Ishikawa (cell line): ENCODE measurements at regions not wholly inside any gene's neighbourhood (a gene's known extent, or its start where the extent isn't known, plus 50 kb on each side); places are given as distances from the start of the nearest gene placed in this dataset.

Source experiments
- CEBPB ChIP-seq: IDR thresholded peaks from 2 replicates; pipeline ENCODE4 v1.6.1; 2012
- CREB1 ChIP-seq: IDR thresholded peaks from 2 replicates; pipeline ENCODE4 v1.6.1; 2012; ENCODE audit warnings: low read depth
- EGR1 ChIP-seq: IDR thresholded peaks from 2 replicates; pipeline ENCODE4 v1.6.1; 2012
- EP300 ChIP-seq: IDR thresholded peaks from 2 replicates; pipeline ENCODE4 v1.6.1; 2012; ENCODE audit warnings: borderline replicate concordance
- FOXM1 ChIP-seq: IDR thresholded peaks from 2 replicates; pipeline ENCODE4 v1.6.1; 2012; ENCODE audit warnings: low read depth, borderline replicate concordance
- MAX ChIP-seq: IDR thresholded peaks from 2 replicates; pipeline ENCODE4 v1.6.1; 2012
- NFIC ChIP-seq: IDR thresholded peaks from 2 replicates; pipeline ENCODE4 v1.6.1; 2012
- RAD21 ChIP-seq: IDR thresholded peaks from 2 replicates; pipeline ENCODE4 v1.6.1; 2012; ENCODE audit warnings: low read depth
- TAF1 ChIP-seq: IDR thresholded peaks from 2 replicates; pipeline ENCODE4 v1.6.1; 2012; ENCODE audit warnings: low read depth, mild to moderate bottlenecking
- TCF12 ChIP-seq: IDR thresholded peaks from 2 replicates; pipeline ENCODE4 v1.6.1; 2012; ENCODE audit warnings: low read depth
- TEAD4 ChIP-seq: IDR thresholded peaks from 2 replicates; pipeline ENCODE4 v1.6.1; 2012
- USF1 ChIP-seq: IDR thresholded peaks from 2 replicates; pipeline ENCODE4 v1.6.1; 2012
- YY1 ChIP-seq: IDR thresholded peaks from 2 replicates; pipeline ENCODE4 v1.6.1; 2012; ENCODE audit warnings: low read depth
- ZBTB7A ChIP-seq: IDR thresholded peaks from 2 replicates; pipeline ENCODE4 v1.6.1; 2012; ENCODE audit warnings: low read depth
- TF ChIP-seq, protein P1 (sequence below): IDR thresholded peaks from 2 replicates; pipeline ENCODE4 v1.6.1; 2012; ENCODE audit warnings: low read depth, mild to moderate bottlenecking

- TF ChIP-seq, protein P1, sequence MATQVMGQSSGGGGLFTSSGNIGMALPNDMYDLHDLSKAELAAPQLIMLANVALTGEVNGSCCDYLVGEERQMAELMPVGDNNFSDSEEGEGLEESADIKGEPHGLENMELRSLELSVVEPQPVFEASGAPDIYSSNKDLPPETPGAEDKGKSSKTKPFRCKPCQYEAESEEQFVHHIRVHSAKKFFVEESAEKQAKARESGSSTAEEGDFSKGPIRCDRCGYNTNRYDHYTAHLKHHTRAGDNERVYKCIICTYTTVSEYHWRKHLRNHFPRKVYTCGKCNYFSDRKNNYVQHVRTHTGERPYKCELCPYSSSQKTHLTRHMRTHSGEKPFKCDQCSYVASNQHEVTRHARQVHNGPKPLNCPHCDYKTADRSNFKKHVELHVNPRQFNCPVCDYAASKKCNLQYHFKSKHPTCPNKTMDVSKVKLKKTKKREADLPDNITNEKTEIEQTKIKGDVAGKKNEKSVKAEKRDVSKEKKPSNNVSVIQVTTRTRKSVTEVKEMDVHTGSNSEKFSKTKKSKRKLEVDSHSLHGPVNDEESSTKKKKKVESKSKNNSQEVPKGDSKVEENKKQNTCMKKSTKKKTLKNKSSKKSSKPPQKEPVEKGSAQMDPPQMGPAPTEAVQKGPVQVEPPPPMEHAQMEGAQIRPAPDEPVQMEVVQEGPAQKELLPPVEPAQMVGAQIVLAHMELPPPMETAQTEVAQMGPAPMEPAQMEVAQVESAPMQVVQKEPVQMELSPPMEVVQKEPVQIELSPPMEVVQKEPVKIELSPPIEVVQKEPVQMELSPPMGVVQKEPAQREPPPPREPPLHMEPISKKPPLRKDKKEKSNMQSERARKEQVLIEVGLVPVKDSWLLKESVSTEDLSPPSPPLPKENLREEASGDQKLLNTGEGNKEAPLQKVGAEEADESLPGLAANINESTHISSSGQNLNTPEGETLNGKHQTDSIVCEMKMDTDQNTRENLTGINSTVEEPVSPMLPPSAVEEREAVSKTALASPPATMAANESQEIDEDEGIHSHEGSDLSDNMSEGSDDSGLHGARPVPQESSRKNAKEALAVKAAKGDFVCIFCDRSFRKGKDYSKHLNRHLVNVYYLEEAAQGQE = no peak
- no peak for TF ChIP-seq CEBPB
- TF ChIP-seq MAX = no peak
- no peak for TF ChIP-seq FOXM1
- TF ChIP-seq TCF12 = no peak
- no peak for TF ChIP-seq TEAD4
- no peak for TF ChIP-seq RAD21
Observed at GRCh38 chr2:6310256-6311215, 555.2 kb downstream of the CMPK2 start.

DNA sequence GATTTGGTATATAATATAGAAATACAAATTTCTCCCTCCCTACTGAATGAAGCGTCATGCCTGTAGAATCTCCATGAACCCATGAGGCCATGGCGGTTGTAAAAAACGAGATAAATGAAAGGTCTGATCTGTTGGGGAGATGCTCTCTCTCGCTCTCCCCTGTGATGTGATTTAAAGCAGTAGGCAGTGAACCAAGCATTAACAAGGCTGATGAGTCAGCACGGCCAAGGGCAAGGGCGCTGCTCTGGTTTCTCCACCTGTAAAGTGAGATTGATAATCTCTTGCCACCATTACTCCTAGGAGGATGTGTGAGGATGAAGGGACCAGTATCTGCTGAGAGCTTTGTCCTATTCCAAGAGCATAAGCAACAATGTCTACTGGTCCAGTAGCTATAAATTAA, 553.3 kb downstream of the CMPK2 start:
- TF ChIP-seq MAX (no peak), NFIC (no peak), RAD21 (no peak), CEBPB (no peak), TAF1 (no peak), TEAD4 (no peak), TCF12 (no peak), EP300 (no peak)
- TF ChIP-seq, protein P1 = no peak

- TF ChIP-seq ZBTB7A = no peak
- no peak for TF ChIP-seq MAX
- TF ChIP-seq FOXM1 = no peak
- no peak for TF ChIP-seq YY1
- no peak for TF ChIP-seq CEBPB
- TF ChIP-seq EGR1 = no peak
- TF ChIP-seq RAD21 = no peak
- no peak for TF ChIP-seq CREB1
Observed at GRCh38 chr2:6314218-6314960, 551.3 kb downstream of the CMPK2 start.

DNA sequence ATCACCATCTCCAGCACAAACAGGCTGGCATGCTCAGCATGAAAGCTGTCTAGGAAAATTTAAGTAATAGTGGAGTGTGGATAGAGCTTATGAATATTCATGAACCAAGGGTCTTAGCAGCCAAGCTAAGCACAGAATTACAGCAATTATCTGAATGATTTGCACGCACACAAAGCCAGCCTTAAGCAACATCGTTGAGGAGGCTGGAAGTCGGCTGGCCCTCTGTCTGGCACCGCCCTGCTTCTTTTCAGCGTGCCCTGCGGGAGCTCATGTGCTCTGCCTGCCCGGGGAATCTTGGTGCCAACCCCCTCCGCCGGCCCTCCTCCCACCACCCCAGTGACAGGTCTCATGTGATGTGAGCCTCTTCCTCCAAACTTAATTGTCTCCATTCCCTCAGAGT, 540.1 kb downstream of the CMPK2 start:
- TF ChIP-seq TEAD4 = no peak
- no peak for TF ChIP-seq NFIC
- no peak for TF ChIP-seq FOXM1
- no peak for TF ChIP-seq CREB1
- TF ChIP-seq CEBPB = no peak
- TF ChIP-seq, protein P1 = no peak
- TF ChIP-seq TAF1 = no peak

GRCh38 chr2:6326958-6327357, 538.7 kb downstream of the CMPK2 start:
- TF ChIP-seq USF1 = no peak
